ENCODE measurements at regions not wholly inside any gene's neighbourhood (a gene's known extent, or its start where the extent isn't known, plus 50 kb on each side); places are given as distances from the start of the nearest gene placed in this dataset.

DNA sequence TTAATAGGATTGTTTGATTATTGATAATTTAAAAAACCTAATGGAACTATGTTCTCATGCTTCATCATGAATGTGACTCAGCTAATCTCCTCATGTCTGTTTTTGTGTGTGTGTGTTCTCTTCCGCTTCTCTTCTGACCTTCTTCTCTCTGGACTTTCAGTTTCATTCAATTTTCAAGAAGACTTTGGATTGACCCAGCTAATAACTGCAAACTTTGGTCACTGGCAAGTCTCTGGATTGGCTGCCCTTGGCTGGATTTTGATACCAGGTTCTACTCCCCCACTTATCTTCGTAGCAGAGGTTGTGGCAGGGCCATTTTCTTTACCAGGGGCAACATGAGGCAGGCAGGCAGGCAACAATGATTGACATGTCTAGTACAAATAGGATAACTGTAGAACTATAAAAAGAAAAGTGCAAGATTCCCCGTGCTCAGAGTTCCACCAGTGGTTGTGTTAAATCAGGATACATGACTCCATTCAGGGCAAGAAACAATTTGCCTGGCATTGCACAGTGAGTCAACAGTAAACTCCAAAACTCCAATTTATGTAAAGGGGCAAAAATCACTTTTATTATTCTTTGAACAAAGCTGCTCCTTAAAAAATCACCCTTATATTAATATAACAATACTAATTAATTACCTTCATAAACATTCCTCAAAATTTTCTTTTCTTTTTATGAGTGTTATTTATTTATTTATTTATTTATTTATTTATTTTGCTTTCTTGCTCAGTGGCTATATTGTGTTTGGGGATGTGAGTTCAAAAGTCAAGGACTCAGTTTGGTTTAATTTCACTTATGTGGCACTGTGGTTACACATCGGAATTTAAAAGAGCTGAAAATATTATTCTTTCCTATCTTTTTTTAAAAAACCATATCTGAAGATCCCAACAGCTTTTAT is 167.6 kb downstream of the RND3 start:
- Mint-ChIP-seq H3K36me3 (no peaks in the 10 kb centered on the region), H3K27me3 (ENCODE audit: low read depth in 3 of 3) (no peaks in the 10 kb centered on the region), H3K9me3 (peaks cover 4 to 35% (median 11%) of the 10 kb centered on the region in 6 donors), H3K27ac (no peak overlapping the region), H3K4me1 (no peaks in the 10 kb centered on the region), H3K4me3 (no peak overlapping the region)
- DNase-seq = no peak

DNA sequence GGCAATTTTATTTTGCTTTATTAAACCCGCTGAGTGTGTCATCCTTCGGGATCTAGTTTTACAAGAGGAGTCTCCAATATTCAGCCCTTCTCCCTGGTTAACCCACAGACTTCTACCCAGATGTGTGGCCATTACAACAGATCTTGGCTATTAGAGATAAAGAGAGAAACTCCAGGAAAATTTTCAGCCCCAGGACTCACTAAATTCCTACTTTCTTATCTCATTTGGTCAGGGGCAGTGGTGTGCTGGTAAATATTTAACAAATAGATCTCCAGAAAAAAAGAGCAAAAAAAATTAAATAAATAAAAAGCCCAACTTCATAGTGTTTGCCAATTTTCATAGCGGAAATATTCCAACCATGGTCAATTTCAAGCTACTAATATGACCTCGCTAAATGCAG is 168.4 kb downstream of the RND3 start:
- no peaks in the 10 kb centered on the region for H3K27me3 Mint-ChIP-seq (ENCODE audit: low read depth in 3 of 3)
- H3K9me3 Mint-ChIP-seq = peaks cover 9 to 41% (median 15%) of the 10 kb centered on the region in 6 donors
- H3K4me3 Mint-ChIP-seq = no peak overlapping the region
- H3K27ac Mint-ChIP-seq = no peak overlapping the region
- no peaks in the 10 kb centered on the region for H3K4me1 Mint-ChIP-seq
- DNase-seq = no peak
- peaks cover 0 to 2% (median 0%) of the 10 kb centered on the region in 3 donors for H3K36me3 Mint-ChIP-seq

DNA sequence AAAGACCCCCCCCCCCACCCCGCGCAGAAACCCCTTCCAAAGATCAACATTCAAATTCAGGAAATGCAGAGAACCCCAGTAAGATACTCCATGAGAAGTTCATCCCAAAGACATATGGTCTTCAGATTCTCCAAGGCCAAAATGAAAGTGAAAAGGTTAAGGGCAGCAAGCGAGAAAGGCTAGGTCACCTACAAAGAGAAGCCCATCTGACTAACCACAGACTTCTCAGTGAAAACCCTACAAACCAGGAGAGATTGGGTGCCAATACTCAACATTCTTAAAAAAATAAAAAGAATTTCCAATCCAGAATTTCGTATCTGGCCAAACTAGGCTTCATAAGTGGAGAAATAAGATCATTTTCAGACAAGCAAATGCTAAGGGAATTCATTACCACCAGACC is 175.2 kb downstream of the RND3 start:
- H3K27me3 Mint-ChIP-seq (ENCODE audit: low read depth in 3 of 3) = peaks cover 0 to 4% (median 0%) of the 10 kb centered on the region in 3 donors
- no peak for DNase-seq
- H3K4me3 Mint-ChIP-seq = no peak overlapping the region
- H3K36me3 Mint-ChIP-seq = peaks cover 0 to 5% (median 5%) of the 10 kb centered on the region in 3 donors
- H3K9me3 Mint-ChIP-seq = peaks cover 28 to 49% (median 36%) of the 10 kb centered on the region in 6 donors
- no peak overlapping the region for H3K27ac Mint-ChIP-seq
- no peaks in the 10 kb centered on the region for H3K4me1 Mint-ChIP-seq

DNA sequence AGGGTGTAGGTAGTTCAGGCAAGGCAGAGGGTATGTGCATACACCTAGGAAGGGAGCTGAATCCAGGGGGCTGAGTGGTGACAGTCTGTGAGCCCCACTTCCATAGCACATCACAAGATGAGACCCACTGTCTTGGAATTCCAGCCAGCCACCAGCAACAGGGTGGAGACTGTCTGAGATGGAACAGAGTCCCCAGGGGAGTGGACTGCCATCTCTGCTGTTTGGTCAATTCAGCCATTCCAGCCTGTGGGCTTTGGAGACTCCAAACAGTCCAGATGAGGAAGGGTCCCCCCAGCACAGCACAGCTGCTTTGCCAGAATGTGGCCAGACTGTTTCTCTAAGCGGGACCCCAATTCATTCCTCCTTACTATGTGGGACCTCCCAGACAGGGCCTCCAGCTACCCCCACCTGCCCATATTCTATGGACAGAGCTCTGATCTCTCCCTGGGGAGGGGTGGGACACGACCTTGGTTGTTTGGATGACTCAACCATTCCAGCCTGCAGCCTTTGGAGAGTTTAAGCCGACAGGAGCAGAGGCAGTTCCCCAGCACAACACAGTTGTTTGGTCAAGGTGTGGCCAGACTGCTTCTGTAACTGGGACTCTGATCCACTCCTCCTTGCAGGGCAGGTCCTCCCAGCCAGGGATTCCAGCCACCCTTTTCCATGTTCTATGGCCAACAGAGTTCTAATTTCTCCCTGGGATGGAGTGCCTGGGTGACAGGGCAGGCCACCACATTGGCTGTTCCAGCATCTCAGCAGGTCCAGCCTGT is 178.0 kb downstream of the RND3 start:
- DNase-seq = no peak
- peaks cover 0 to 5% (median 5%) of the 10 kb centered on the region in 3 donors for H3K36me3 Mint-ChIP-seq
- no peaks in the 10 kb centered on the region for H3K4me1 Mint-ChIP-seq
- peaks cover 22 to 36% (median 32%) of the 10 kb centered on the region in 6 donors for H3K9me3 Mint-ChIP-seq
- peaks cover 0 to 4% (median 0%) of the 10 kb centered on the region in 3 donors for H3K27me3 Mint-ChIP-seq (ENCODE audit: low read depth in 3 of 3)
- H3K27ac Mint-ChIP-seq = no peak overlapping the region
- H3K4me3 Mint-ChIP-seq = no peak overlapping the region

DNA sequence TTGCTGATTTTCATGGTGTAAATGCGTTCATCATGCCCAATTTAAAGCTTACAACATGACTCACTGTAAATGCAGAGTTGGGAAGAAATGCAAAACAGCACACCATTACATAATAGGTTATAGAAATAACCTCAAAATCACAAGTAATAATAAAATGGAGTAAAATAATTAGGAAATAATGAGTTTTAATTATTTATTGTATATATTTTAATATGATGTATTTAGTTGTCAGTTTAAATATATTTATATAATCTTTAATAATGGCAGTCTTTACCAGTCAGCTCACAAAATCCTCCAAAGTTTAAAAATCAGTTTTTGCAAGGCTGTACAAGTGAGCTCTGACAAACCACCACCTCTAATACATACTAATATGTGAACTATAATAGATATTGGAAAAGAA is 180.2 kb downstream of the RND3 start:
- peaks cover 15 to 27% (median 25%) of the 10 kb centered on the region in 6 donors for H3K9me3 Mint-ChIP-seq
- no peak for DNase-seq
- no peak overlapping the region for H3K4me3 Mint-ChIP-seq
- H3K4me1 Mint-ChIP-seq = no peaks in the 10 kb centered on the region
- H3K36me3 Mint-ChIP-seq = peaks cover 0 to 5% (median 0%) of the 10 kb centered on the region in 3 donors
- H3K27ac Mint-ChIP-seq = no peak overlapping the region
- peaks cover 0 to 1% (median 0%) of the 10 kb centered on the region in 3 donors for H3K27me3 Mint-ChIP-seq (ENCODE audit: low read depth in 3 of 3)

DNA sequence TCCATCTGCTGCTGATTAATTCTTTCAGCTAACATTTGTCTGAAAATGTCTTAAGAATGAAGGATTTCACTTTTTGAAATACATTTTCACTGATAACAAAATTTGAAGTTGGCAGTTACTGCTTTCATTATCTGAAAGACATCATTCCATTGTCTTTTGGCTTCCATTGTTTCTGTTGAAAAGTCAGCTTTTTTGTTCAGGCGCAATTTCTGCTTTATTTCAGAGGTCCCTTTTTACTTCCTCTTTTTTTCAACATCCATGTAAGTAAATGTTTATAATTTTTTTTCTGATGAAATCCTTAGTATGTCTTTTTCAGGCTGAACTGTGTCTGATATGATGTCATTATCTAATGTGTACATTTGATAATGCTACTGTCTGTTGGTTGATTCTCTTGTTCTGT is 184.2 kb downstream of the RND3 start:
- Mint-ChIP-seq H3K36me3 (no peaks in the 10 kb centered on the region), H3K4me3 (no peak overlapping the region), H3K27me3 (ENCODE audit: low read depth in 3 of 3) (no peaks in the 10 kb centered on the region), H3K4me1 (no peaks in the 10 kb centered on the region), H3K27ac (no peak overlapping the region), H3K9me3 (peaks cover 7 to 15% (median 12%) of the 10 kb centered on the region in 6 donors)
- DNase-seq = no peak

DNA sequence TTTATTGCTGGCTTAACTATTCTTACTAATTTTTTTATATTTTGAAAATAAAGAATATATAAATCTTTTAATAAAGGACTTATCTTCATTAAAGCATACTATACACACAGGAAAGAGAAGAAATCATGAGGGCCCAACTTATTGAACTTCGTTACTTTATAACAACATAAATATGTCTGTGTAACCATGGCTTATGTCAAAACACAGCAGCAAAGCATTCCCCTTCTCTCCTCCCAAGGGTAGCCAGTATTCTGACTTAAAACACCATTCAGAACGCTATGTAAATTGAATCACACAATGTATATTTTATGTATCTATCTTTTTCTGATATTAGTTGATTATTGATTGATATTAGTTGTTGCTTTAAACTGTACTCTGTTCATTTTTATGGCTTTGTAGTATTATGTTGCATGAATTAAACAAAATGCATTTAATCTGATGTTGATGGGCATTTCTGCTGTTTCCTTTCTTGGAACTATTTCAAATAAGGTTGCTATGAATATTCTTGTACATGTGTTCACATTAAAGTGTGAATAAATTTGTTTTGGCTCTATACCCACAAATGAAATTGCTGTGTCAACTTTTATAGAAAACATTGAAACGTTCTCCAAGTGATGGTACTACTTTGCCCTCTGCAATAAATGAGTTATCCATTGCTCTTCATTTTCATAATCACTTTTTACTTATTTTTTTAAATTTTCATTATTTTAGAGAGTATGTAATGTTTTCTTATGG is 188.7 kb downstream of the RND3 start:
- H3K4me3 Mint-ChIP-seq = no peak overlapping the region
- no peaks in the 10 kb centered on the region for H3K27me3 Mint-ChIP-seq (ENCODE audit: low read depth in 3 of 3)
- H3K4me1 Mint-ChIP-seq = no peaks in the 10 kb centered on the region
- DNase-seq = no peak
- H3K27ac Mint-ChIP-seq = no peak overlapping the region
- peaks cover 8 to 15% (median 12%) of the 10 kb centered on the region in 6 donors for H3K9me3 Mint-ChIP-seq
- no peaks in the 10 kb centered on the region for H3K36me3 Mint-ChIP-seq

DNA sequence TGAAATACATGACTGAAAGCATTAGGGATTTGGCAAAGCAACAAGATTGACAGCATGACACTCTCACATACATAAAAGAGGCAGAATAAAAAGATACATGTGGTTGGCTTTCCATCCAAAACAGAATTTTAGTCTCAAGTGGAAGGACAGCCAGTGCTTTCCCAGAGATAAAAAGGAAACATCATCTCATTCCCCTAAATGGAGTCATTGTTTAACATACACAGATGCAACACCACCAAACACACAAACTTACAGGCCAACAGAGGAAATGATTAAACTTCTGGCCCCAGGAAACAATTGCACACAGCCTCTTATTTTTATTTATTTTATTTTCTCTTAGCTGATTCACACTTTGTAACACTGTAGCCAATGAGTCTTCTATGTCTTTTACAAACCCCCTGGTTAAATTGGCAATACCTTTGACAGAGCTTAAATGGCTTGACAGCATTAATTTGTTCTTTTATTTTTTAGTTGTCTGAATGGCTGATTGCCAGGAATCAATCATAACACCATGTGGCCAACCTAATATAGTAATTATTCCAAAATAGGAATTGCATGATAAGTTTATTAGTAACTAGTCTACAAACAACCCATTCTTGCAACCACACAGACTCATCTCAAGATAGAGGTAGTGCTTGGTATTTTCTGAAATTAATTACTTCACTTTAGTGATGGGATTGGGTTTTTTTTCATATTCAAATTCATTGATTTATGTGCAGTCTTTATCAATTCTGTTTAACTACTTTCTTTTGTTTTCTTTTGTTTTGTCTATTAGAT is 190.5 kb downstream of the RND3 start:
- Mint-ChIP-seq H3K27me3 (ENCODE audit: low read depth in 3 of 3) (no peaks in the 10 kb centered on the region), H3K9me3 (peaks cover 4 to 17% (median 6%) of the 10 kb centered on the region in 6 donors), H3K36me3 (no peaks in the 10 kb centered on the region), H3K4me1 (no peaks in the 10 kb centered on the region), H3K4me3 (no peak overlapping the region), H3K27ac (no peak overlapping the region)
- DNase-seq = no peak

- no peak for DNase-seq
- H3K4me3 Mint-ChIP-seq = no peak overlapping the region
- no peaks in the 10 kb centered on the region for H3K27me3 Mint-ChIP-seq (ENCODE audit: low read depth in 3 of 3)
- H3K27ac Mint-ChIP-seq = no peak overlapping the region
- H3K9me3 Mint-ChIP-seq = peaks cover 6 to 17% (median 7%) of the 10 kb centered on the region in 6 donors
- no peaks in the 10 kb centered on the region for H3K4me1 Mint-ChIP-seq
- no peaks in the 10 kb centered on the region for H3K36me3 Mint-ChIP-seq
These were observed 191.9 kb downstream of the RND3 start for GRCh38 chr2:150295544-150295943.

- Mint-ChIP-seq H3K27ac (no peak overlapping the region), H3K4me3 (no peak overlapping the region), H3K4me1 (no peaks in the 10 kb centered on the region), H3K36me3 (no peaks in the 10 kb centered on the region), H3K9me3 (peaks cover 0 to 17% (median 4%) of the 10 kb centered on the region in 6 donors), H3K27me3 (ENCODE audit: low read depth in 3 of 3) (no peaks in the 10 kb centered on the region)
- no peak for DNase-seq
These were observed 193.7 kb downstream of the RND3 start for GRCh38 chr2:150293771-150294170.

GRCh38 chr2:150292807-150293206 is 194.7 kb downstream of the RND3 start:
- no peak overlapping the region for H3K4me3 Mint-ChIP-seq
- H3K36me3 Mint-ChIP-seq = no peaks in the 10 kb centered on the region
- H3K4me1 Mint-ChIP-seq = no peaks in the 10 kb centered on the region
- peaks cover 0 to 22% (median 6%) of the 10 kb centered on the region in 6 donors for H3K9me3 Mint-ChIP-seq
- no peak overlapping the region for H3K27ac Mint-ChIP-seq
- H3K27me3 Mint-ChIP-seq (ENCODE audit: low read depth in 3 of 3) = no peaks in the 10 kb centered on the region
- no peak for DNase-seq

GRCh38 chr2:150292192-150292591 is 195.3 kb downstream of the RND3 start:
- H3K4me1 Mint-ChIP-seq = no peaks in the 10 kb centered on the region
- no peaks in the 10 kb centered on the region for H3K27me3 Mint-ChIP-seq (ENCODE audit: low read depth in 3 of 3)
- no peak for DNase-seq
- H3K4me3 Mint-ChIP-seq = no peak overlapping the region
- H3K27ac Mint-ChIP-seq = no peak overlapping the region
- no peaks in the 10 kb centered on the region for H3K36me3 Mint-ChIP-seq
- peaks cover 0 to 24% (median 7%) of the 10 kb centered on the region in 6 donors for H3K9me3 Mint-ChIP-seq

DNA sequence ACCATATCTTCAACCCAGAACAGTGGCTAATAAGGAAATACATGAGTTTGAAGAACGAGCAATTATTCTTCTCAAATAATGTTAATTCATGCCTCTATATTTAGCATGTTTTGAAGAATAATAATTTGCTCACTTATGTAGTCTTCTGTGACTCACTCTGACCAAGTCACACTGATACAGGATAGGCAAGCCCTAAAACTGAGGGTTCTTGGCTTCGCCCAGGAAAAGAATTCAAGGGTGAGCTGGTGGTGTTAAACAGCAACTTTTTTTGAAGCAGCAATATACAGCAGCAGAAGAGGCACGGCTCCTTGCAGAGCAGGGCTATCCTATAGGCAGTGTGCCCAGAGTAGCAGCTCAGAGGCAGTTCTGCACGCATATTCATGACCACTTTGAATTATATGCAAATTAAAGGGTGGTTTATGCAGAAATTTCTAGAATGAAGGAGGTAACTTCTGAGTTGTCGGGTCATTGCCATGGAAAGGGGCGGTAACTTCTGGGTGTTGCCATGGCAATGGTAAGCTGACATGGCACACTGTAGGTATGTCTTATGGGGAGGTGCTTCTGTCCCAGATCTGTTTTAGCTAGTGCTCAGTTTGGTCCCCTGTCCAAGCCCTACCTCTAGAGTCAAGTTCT is 200.6 kb downstream of the RND3 start:
- Mint-ChIP-seq H3K27ac (no peak overlapping the region), H3K4me3 (no peak overlapping the region), H3K4me1 (no peaks in the 10 kb centered on the region), H3K27me3 (ENCODE audit: low read depth in 3 of 3) (peaks cover 0 to 2% (median 0%) of the 10 kb centered on the region in 3 donors), H3K9me3 (peaks cover 2 to 17% (median 10%) of the 10 kb centered on the region in 6 donors), H3K36me3 (no peaks in the 10 kb centered on the region)
- no peak for DNase-seq

Data from immature natural killer cell (primary cell).